ENCODE measurements at regions not wholly inside any gene's neighbourhood (a gene's known extent, or its start where the extent isn't known, plus 50 kb on each side); places are given as distances from the start of the nearest gene placed in this dataset.

GRCh38 chr3:140823106-140823505 is 118.5 kb upstream of the SLC25A36 start:
- CTCF ChIA-PET = no interaction called here
- Mint-ChIP-seq H3K36me3 (no peaks in the 10 kb centered on the region), H3K9me3 (no peaks in the 10 kb centered on the region), H3K27ac (no peak overlapping the region), H3K27me3 (peaks cover 0 to 3% of the 10 kb centered on the region in 2 donors), H3K4me1 (no peaks in the 10 kb centered on the region), H3K4me3 (no peak overlapping the region)
- Histone ChIP-seq H3K4me3 (ENCODE audit: control insufficient read depth in 1 of 2, extremely low read depth in 1 of 2, low read length in 1 of 2) (no peak overlapping the region), H3K36me3 (ENCODE audit: control insufficient read depth in 2 of 2, extremely low read depth in 1 of 2, insufficient read depth in 1 of 2, low read length in 1 of 2) (no peaks in the 10 kb centered on the region), H3K27ac (ENCODE audit: low read length) (no peak overlapping the region), H3K4me1 (ENCODE audit: control insufficient read depth in 1 of 2, extremely low read depth in 1 of 2, insufficient read depth in 2 of 2, low read length in 2 of 2) (no peaks in the 10 kb centered on the region), H3K27me3 (replicated peaks in 1 of 2; ENCODE audit: control insufficient read depth in 2 of 2, extremely low read depth in 1 of 2, insufficient read depth in 2 of 2, low read length in 1 of 2) (peaks cover 0 to under 1% of the 10 kb centered on the region in 2 experiments), H3K9me3 (no peaks in the 10 kb centered on the region)
- DNase-seq (no peak), ATAC-seq (replicated peaks in 1 of 4) (no peak)
- POLR2A ChIA-PET = no interaction called here
- WGBS (ENCODE audit: insufficient coverage) = 50% methylated on average over 1 of the region's 1 CpG

GRCh38 chr3:140827894-140828293 is 113.7 kb upstream of the SLC25A36 start:
- H3K4me3 Mint-ChIP-seq = no peak overlapping the region
- CTCF ChIA-PET = no interaction called here

GRCh38 chr3:140828585-140828984 is 113.1 kb upstream of the SLC25A36 start:
- Histone ChIP-seq H3K27me3 (replicated peaks in 1 of 2; ENCODE audit: control insufficient read depth in 2 of 2, extremely low read depth in 1 of 2, insufficient read depth in 2 of 2, low read length in 1 of 2) (peaks cover 0 to 6% of the 10 kb centered on the region in 2 experiments), H3K4me1 (ENCODE audit: control insufficient read depth in 1 of 2, extremely low read depth in 1 of 2, insufficient read depth in 2 of 2, low read length in 2 of 2) (peaks cover 2 to 5% of the 10 kb centered on the region in 2 experiments), H3K9me3 (no peaks in the 10 kb centered on the region), H3K4me3 (ENCODE audit: control insufficient read depth in 1 of 2, extremely low read depth in 1 of 2, low read length in 1 of 2) (no peak overlapping the region), H3K27ac (ENCODE audit: low read length) (no peak overlapping the region), H3K36me3 (ENCODE audit: control insufficient read depth in 2 of 2, extremely low read depth in 1 of 2, insufficient read depth in 1 of 2, low read length in 1 of 2) (no peaks in the 10 kb centered on the region)
- Mint-ChIP-seq H3K27me3 (peaks cover 0 to 9% of the 10 kb centered on the region in 2 donors), H3K4me1 (peaks cover 2 to 8% (median 4%) of the 10 kb centered on the region in 3 donors), H3K4me3 (no peak overlapping the region), H3K36me3 (no peaks in the 10 kb centered on the region), H3K9me3 (no peaks in the 10 kb centered on the region), H3K27ac (no peak overlapping the region)
- CTCF ChIA-PET = no interaction called here
- WGBS (ENCODE audit: insufficient coverage) = 90% methylated on average over 1 of the region's 1 CpG
- no peak for ATAC-seq (replicated peaks in 1 of 4)
- no peak for DNase-seq
- POLR2A ChIA-PET = no interaction called here

More at GRCh38 chr3:140827894-140828293, 113.7 kb upstream of the SLC25A36 start:
- Histone ChIP-seq H3K4me3 (ENCODE audit: control insufficient read depth in 1 of 2, extremely low read depth in 1 of 2, low read length in 1 of 2) (no peak overlapping the region), H3K27ac (ENCODE audit: low read length) (no peak overlapping the region), H3K4me1 (ENCODE audit: control insufficient read depth in 1 of 2, extremely low read depth in 1 of 2, insufficient read depth in 2 of 2, low read length in 2 of 2) (peaks cover 2 to 5% of the 10 kb centered on the region in 2 experiments), H3K36me3 (ENCODE audit: control insufficient read depth in 2 of 2, extremely low read depth in 1 of 2, insufficient read depth in 1 of 2, low read length in 1 of 2) (no peaks in the 10 kb centered on the region), H3K27me3 (replicated peaks in 1 of 2; ENCODE audit: control insufficient read depth in 2 of 2, extremely low read depth in 1 of 2, insufficient read depth in 2 of 2, low read length in 1 of 2) (peaks cover 0 to 4% of the 10 kb centered on the region in 2 experiments), H3K9me3 (no peaks in the 10 kb centered on the region)
- POLR2A ChIA-PET = no interaction called here
- no peak overlapping the region for H3K27ac Mint-ChIP-seq
- peaks cover 1 to 4% (median 2%) of the 10 kb centered on the region in 3 donors for H3K4me1 Mint-ChIP-seq
- 82% methylated on average over 1 of the region's 1 CpG for WGBS (ENCODE audit: insufficient coverage)
- H3K36me3 Mint-ChIP-seq = no peaks in the 10 kb centered on the region
- no peaks in the 10 kb centered on the region for H3K9me3 Mint-ChIP-seq
- ATAC-seq (replicated peaks in 1 of 4) (no peak), DNase-seq (no peak)
- H3K27me3 Mint-ChIP-seq = peaks cover 0 to 7% of the 10 kb centered on the region in 2 donors

- H3K4me3 Mint-ChIP-seq = no peak overlapping the region
- WGBS (ENCODE audit: insufficient coverage) = no CpG with 5 or more reads among the region's 1 CpG
- H3K4me1 Mint-ChIP-seq = peaks cover 2 to 8% (median 4%) of the 10 kb centered on the region in 3 donors
- H3K27me3 Mint-ChIP-seq = peaks cover 0 to 9% of the 10 kb centered on the region in 2 donors
- Histone ChIP-seq H3K27me3 (replicated peaks in 1 of 2; ENCODE audit: control insufficient read depth in 2 of 2, extremely low read depth in 1 of 2, insufficient read depth in 2 of 2, low read length in 1 of 2) (peaks cover 0 to 8% of the 10 kb centered on the region in 2 experiments), H3K27ac (ENCODE audit: low read length) (no peak overlapping the region), H3K36me3 (ENCODE audit: control insufficient read depth in 2 of 2, extremely low read depth in 1 of 2, insufficient read depth in 1 of 2, low read length in 1 of 2) (no peaks in the 10 kb centered on the region), H3K9me3 (no peaks in the 10 kb centered on the region), H3K4me1 (ENCODE audit: control insufficient read depth in 1 of 2, extremely low read depth in 1 of 2, insufficient read depth in 2 of 2, low read length in 2 of 2) (peaks cover 2 to 5% of the 10 kb centered on the region in 2 experiments), H3K4me3 (ENCODE audit: control insufficient read depth in 1 of 2, extremely low read depth in 1 of 2, low read length in 1 of 2) (no peak overlapping the region)
- no peaks in the 10 kb centered on the region for H3K9me3 Mint-ChIP-seq
- CTCF ChIA-PET = no interaction called here
- DNase-seq (no peak), ATAC-seq (replicated peaks in 1 of 4) (no peak)
- POLR2A ChIA-PET = no interaction called here
- no peak overlapping the region for H3K27ac Mint-ChIP-seq
- H3K36me3 Mint-ChIP-seq = no peaks in the 10 kb centered on the region
These were observed 111.8 kb upstream of the SLC25A36 start for GRCh38 chr3:140829796-140830195.

- H3K27ac ChIP-seq (ENCODE audit: low read length) = no peak overlapping the region
- DNase-seq (no peak), ATAC-seq (replicated peaks in 1 of 4) (no peak)
- Mint-ChIP-seq H3K4me1 (peaks cover 2 to 8% (median 4%) of the 10 kb centered on the region in 3 donors), H3K4me3 (no peak overlapping the region), H3K9me3 (no peaks in the 10 kb centered on the region), H3K27ac (no peak overlapping the region), H3K27me3 (peaks cover 0 to 9% of the 10 kb centered on the region in 2 donors), H3K36me3 (no peaks in the 10 kb centered on the region)
- H3K9me3 ChIP-seq = no peaks in the 10 kb centered on the region
- no peak overlapping the region for H3K4me3 ChIP-seq (ENCODE audit: control insufficient read depth in 1 of 2, extremely low read depth in 1 of 2, low read length in 1 of 2)
- H3K27me3 ChIP-seq (replicated peaks in 1 of 2; ENCODE audit: control insufficient read depth in 2 of 2, extremely low read depth in 1 of 2, insufficient read depth in 2 of 2, low read length in 1 of 2) = peaks cover 0 to 8% of the 10 kb centered on the region in 2 experiments
- ChIA-PET CTCF (no interaction called here), POLR2A (no interaction called here)
- no CpG with 5 or more reads among the region's 1 CpG for WGBS (ENCODE audit: insufficient coverage)
- peaks cover 2 to 5% of the 10 kb centered on the region in 2 experiments for H3K4me1 ChIP-seq (ENCODE audit: control insufficient read depth in 1 of 2, extremely low read depth in 1 of 2, insufficient read depth in 2 of 2, low read length in 2 of 2)
- H3K36me3 ChIP-seq (ENCODE audit: control insufficient read depth in 2 of 2, extremely low read depth in 1 of 2, insufficient read depth in 1 of 2, low read length in 1 of 2) = no peaks in the 10 kb centered on the region
These were observed 111.2 kb upstream of the SLC25A36 start for GRCh38 chr3:140830391-140830790.

- no peaks in the 10 kb centered on the region for H3K9me3 ChIP-seq
- H3K27me3 Mint-ChIP-seq = peaks cover 0 to 9% of the 10 kb centered on the region in 2 donors
- H3K27ac Mint-ChIP-seq = peak overlapping the region in 1 of 2 donors; percentile 25
- DNase-seq = peak in 1 of 35 experiments; percentile 3
- H3K4me1 Mint-ChIP-seq = peaks cover 2 to 8% (median 4%) of the 10 kb centered on the region in 3 donors
- H3K4me3 ChIP-seq (ENCODE audit: control insufficient read depth in 1 of 2, extremely low read depth in 1 of 2, low read length in 1 of 2) = no peak overlapping the region
- CTCF ChIA-PET = no interaction called here
- no peaks in the 10 kb centered on the region for H3K36me3 ChIP-seq (ENCODE audit: control insufficient read depth in 2 of 2, extremely low read depth in 1 of 2, insufficient read depth in 1 of 2, low read length in 1 of 2)
- H3K27ac ChIP-seq (ENCODE audit: low read length) = no peak overlapping the region
- H3K36me3 Mint-ChIP-seq = no peaks in the 10 kb centered on the region
- H3K4me3 Mint-ChIP-seq = peak overlapping the region in 1 of 3 donors; percentile 44
- peaks cover 2 to 5% of the 10 kb centered on the region in 2 experiments for H3K4me1 ChIP-seq (ENCODE audit: control insufficient read depth in 1 of 2, extremely low read depth in 1 of 2, insufficient read depth in 2 of 2, low read length in 2 of 2)
- POLR2A ChIA-PET = interaction anchor here in 1 of 2 donors (0.6 to 0.7 kb wide), 2 partner anchors 61 to 368 kb away, joined by 3 read pairs; no protein-coding TSS in a partner anchor
- no peaks in the 10 kb centered on the region for H3K9me3 Mint-ChIP-seq
- WGBS (ENCODE audit: insufficient coverage) = no CpG with 5 or more reads among the region's 3 CpGs
- ATAC-seq (replicated peaks in 1 of 4) = peak in 1 of 4 experiments; percentile 46
- peaks cover 0 to 8% of the 10 kb centered on the region in 2 experiments for H3K27me3 ChIP-seq (replicated peaks in 1 of 2; ENCODE audit: control insufficient read depth in 2 of 2, extremely low read depth in 1 of 2, insufficient read depth in 2 of 2, low read length in 1 of 2)
These were observed 108.8 kb upstream of the SLC25A36 start for GRCh38 chr3:140832883-140833282.
